H9 (cell line): ENCODE measurements at regions not wholly inside any gene's neighbourhood (a gene's known extent, or its start where the extent isn't known, plus 50 kb on each side); places are given as distances from the start of the nearest gene placed in this dataset.

Experiments used
- DNase-seq: peaks from one replicate; pipeline ENCODE4 v3.0.0-alpha.2; 2017
- H2AFZ ChIP-seq: one replicate; pipeline ENCODE4 v1.6.1; 2013; ENCODE audit warnings: mild to moderate bottlenecking, low read length, control low read depth, moderate library complexity
- H2AK5ac ChIP-seq: 2 replicates; pipeline ENCODE4 v1.6.1; 2013; ENCODE audit warnings: low read length, control low read depth, mixed read lengths; ENCODE audit not compliant: insufficient read length
- H2BK120ac ChIP-seq: one replicate; pipeline ENCODE4 v1.6.1; 2013; ENCODE audit warnings: low read depth, mild to moderate bottlenecking, low read length, control low read depth, inconsistent platforms; ENCODE audit not compliant: poor library complexity, severe bottlenecking
- H2BK12ac ChIP-seq: 2 replicates; pipeline ENCODE4 v1.6.1; 2013; ENCODE audit warnings: low read length, control low read depth, mixed read lengths, low read depth; ENCODE audit not compliant: insufficient read length
- H2BK15ac ChIP-seq: 2 replicates; pipeline ENCODE4 v1.6.1; 2013; ENCODE audit warnings: low read depth, low read length, control low read depth
- H2BK20ac ChIP-seq: one replicate; pipeline ENCODE4 v1.6.1; 2013; ENCODE audit warnings: low read depth, mild to moderate bottlenecking, low read length, control low read depth, inconsistent platforms; ENCODE audit not compliant: poor library complexity, severe bottlenecking
- H2BK5ac ChIP-seq: 2 replicates; pipeline ENCODE4 v1.6.1; 2013; ENCODE audit warnings: low read length, control low read depth, mixed read lengths; ENCODE audit not compliant: insufficient read length
- H3K14ac ChIP-seq: 2 replicates; pipeline ENCODE4 v1.6.1; 2013; ENCODE audit warnings: low read length, control low read depth; ENCODE audit not compliant: insufficient read depth
- H3K18ac ChIP-seq: 2 replicates; pipeline ENCODE4 v1.6.1; 2013; ENCODE audit warnings: low read depth, mild to moderate bottlenecking, mixed read lengths, low read length, control low read depth; ENCODE audit not compliant: insufficient read length
- H3K23ac ChIP-seq: 2 replicates; pipeline ENCODE4 v1.6.1; 2013; ENCODE audit warnings: low read length, control low read depth, mixed read lengths, low read depth; ENCODE audit not compliant: insufficient read length
- H3K23me2 ChIP-seq: 2 replicates; pipeline ENCODE4 v1.6.1; 2013; ENCODE audit warnings: low read depth, mild to moderate bottlenecking, mixed read lengths, low read length, control low read depth; ENCODE audit not compliant: insufficient read length, poor library complexity, severe bottlenecking
- H3K27ac ChIP-seq: 2 replicates; pipeline ENCODE4 v1.5.1; 2013; ENCODE audit warnings: low read length, control low read depth, mixed read lengths, low read depth; ENCODE audit not compliant: insufficient read length
- H3K27me3 ChIP-seq: 2 replicates; pipeline ENCODE4 v1.6.1; 2013; ENCODE audit warnings: low read length, control low read depth, inconsistent platforms; ENCODE audit not compliant: insufficient read depth
- H3K4ac ChIP-seq: 2 replicates; pipeline ENCODE4 v1.6.1; 2013; ENCODE audit warnings: low read depth, mild to moderate bottlenecking, control low read depth, inconsistent platforms, low read length, moderate library complexity
- H3K4me1 ChIP-seq: 2 replicates; pipeline ENCODE4 v1.6.1; 2013; ENCODE audit warnings: low read length, control low read depth, inconsistent platforms; ENCODE audit not compliant: insufficient read depth
- H3K4me2 ChIP-seq: 2 replicates; pipeline ENCODE4 v1.6.1; 2013; ENCODE audit warnings: low read length, control low read depth, mixed read lengths; ENCODE audit not compliant: insufficient read length, insufficient read depth
- H3K56ac ChIP-seq: 2 replicates; pipeline ENCODE4 v1.6.1; 2013; ENCODE audit warnings: low read depth, mild to moderate bottlenecking, mixed read lengths, low read length, control low read depth; ENCODE audit not compliant: insufficient read length
- H3K79me1 ChIP-seq: 2 replicates; pipeline ENCODE4 v1.6.1; 2013; ENCODE audit warnings: low read depth, mild to moderate bottlenecking, moderate library complexity, low read length, control low read depth, inconsistent platforms; ENCODE audit not compliant: insufficient read depth, poor library complexity, severe bottlenecking
- H3K79me2 ChIP-seq: 2 replicates; pipeline ENCODE4 v1.6.1; 2013; ENCODE audit warnings: low read length, control low read depth, inconsistent platforms; ENCODE audit not compliant: insufficient read depth
- H3K9ac ChIP-seq: 2 replicates; pipeline ENCODE4 v1.6.1; 2013; ENCODE audit warnings: low read length, control low read depth, mixed read lengths; ENCODE audit not compliant: insufficient read length; ENCODE audit errors: extremely low read depth
- H3K9me3 ChIP-seq: one replicate; pipeline ENCODE4 v1.6.1; 2013; ENCODE audit warnings: low read depth, low read length, inconsistent platforms; ENCODE audit not compliant: control insufficient read depth
- H3T11ph ChIP-seq: one replicate; pipeline ENCODE4 v1.6.1; 2013; ENCODE audit warnings: mild to moderate bottlenecking, low read length, control low read depth, inconsistent platforms
- H4K20me1 ChIP-seq: one replicate; pipeline ENCODE4 v1.6.1; 2013; ENCODE audit not compliant: control insufficient read depth, insufficient read length, insufficient read depth
- H4K5ac ChIP-seq: 2 replicates; pipeline ENCODE4 v1.6.1; 2013; ENCODE audit warnings: low read depth, mild to moderate bottlenecking, mixed read lengths, low read length, control low read depth; ENCODE audit not compliant: insufficient read length
- H4K8ac ChIP-seq: replicated peaks from 2 replicates; pipeline ENCODE4 v1.6.1; 2013; ENCODE audit warnings: low read length, control low read depth, mixed read lengths, low read depth; ENCODE audit not compliant: insufficient read length
- H4K91ac ChIP-seq: 2 replicates; pipeline ENCODE4 v1.6.1; 2013; ENCODE audit warnings: low read depth, mild to moderate bottlenecking, moderate library complexity, mixed read lengths, low read length, control low read depth; ENCODE audit not compliant: insufficient read length
- H3K27ac Mint-ChIP-seq, 3 experiments: 2 replicates in 2 of 3; 3 replicates in 1 of 3; pipeline ENCODE4 v1.8.0; 2020 to 2021; ENCODE audit warnings: mixed read lengths in 3 of 3, mild to moderate bottlenecking in 1 of 3, moderate library complexity in 1 of 3
- H3K27me3 Mint-ChIP-seq: 2 replicates; pipeline ENCODE4 v1.8.0; 2021; ENCODE audit warnings: low read depth, mild to moderate bottlenecking, moderate library complexity, mixed read lengths
- H3K36me3 Mint-ChIP-seq, 3 experiments: 2 replicates in 2 of 3; 3 replicates in 1 of 3; pipeline ENCODE4 v1.8.0; 2020 to 2021; ENCODE audit warnings: low read depth in 3 of 3, mixed read lengths in 3 of 3; ENCODE audit not compliant: insufficient read depth in 1 of 3
- H3K4me1 Mint-ChIP-seq, 2 experiments: 2 replicates each; pipeline ENCODE4 v1.8.0; 2020; ENCODE audit warnings: mixed read lengths in 2 of 2
- H3K4me3 Mint-ChIP-seq, 2 experiments: 2 replicates in 1 of 2; 3 replicates in 1 of 2; pipeline ENCODE4 v1.8.0; 2020 to 2021; ENCODE audit warnings: mild to moderate bottlenecking in 2 of 2, mixed read lengths in 2 of 2, moderate library complexity in 1 of 2
- H3K9me3 Mint-ChIP-seq, 2 experiments: 2 replicates in 1 of 2; 3 replicates in 1 of 2; pipeline ENCODE4 v1.8.0; 2020; ENCODE audit warnings: mild to moderate bottlenecking in 2 of 2, mixed read lengths in 2 of 2, moderate library complexity in 1 of 2
- WGBS: extraction: QIAGEN DNeasy Blood & Tissue Kit; methylation state at CpG from one replicate; pipeline ENCODE4 v1.1.7; 2013; ENCODE audit warnings: missing lambda C conversion rate, low lambda C conversion rate, mixed read lengths; ENCODE audit not compliant: insufficient read length; ENCODE audit errors: extremely low coverage; 5-methylcytosine and 5-hydroxymethylcytosine counted together
- TF ChIP-seq, protein P1 (sequence below): fragments of 200-600 bp; sonication (generic); conservative IDR thresholded peaks from 3 replicates; pipeline ENCODE4 v1.8.0; 2021; ENCODE audit warnings: antibody characterized with exemption, mild to moderate bottlenecking

DNA sequence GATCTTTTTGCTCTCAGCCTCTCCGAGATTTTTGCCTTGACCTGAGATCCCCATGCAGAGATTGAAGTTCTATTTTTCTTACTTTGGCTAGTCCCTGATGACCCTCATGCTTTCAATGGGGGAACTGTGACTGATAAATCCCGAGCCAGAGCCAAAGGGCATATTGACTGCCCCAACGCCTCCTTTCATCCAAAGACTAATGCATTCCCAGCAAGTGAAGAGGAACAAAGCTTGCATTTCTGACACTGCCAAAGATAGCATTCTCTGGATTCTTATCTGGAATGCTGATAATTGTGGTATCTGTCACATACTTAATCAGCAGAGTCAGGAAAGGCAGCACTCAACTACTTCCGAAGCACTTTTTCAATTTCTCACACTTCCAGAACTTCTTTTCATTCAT, 152.3 kb upstream of the EGLN3 start:
- TF ChIP-seq, protein P1, sequence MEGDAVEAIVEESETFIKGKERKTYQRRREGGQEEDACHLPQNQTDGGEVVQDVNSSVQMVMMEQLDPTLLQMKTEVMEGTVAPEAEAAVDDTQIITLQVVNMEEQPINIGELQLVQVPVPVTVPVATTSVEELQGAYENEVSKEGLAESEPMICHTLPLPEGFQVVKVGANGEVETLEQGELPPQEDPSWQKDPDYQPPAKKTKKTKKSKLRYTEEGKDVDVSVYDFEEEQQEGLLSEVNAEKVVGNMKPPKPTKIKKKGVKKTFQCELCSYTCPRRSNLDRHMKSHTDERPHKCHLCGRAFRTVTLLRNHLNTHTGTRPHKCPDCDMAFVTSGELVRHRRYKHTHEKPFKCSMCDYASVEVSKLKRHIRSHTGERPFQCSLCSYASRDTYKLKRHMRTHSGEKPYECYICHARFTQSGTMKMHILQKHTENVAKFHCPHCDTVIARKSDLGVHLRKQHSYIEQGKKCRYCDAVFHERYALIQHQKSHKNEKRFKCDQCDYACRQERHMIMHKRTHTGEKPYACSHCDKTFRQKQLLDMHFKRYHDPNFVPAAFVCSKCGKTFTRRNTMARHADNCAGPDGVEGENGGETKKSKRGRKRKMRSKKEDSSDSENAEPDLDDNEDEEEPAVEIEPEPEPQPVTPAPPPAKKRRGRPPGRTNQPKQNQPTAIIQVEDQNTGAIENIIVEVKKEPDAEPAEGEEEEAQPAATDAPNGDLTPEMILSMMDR = no peak
- no peaks in the 10 kb centered on the region for H3K27me3 Mint-ChIP-seq
- Histone ChIP-seq H3K4me1 (no peaks in the 10 kb centered on the region; the same call in 1 of the 2 replicates), H3K9ac (no peak overlapping the region), H4K20me1 (no peaks in the 10 kb centered on the region), H2AFZ (no peak overlapping the region), H3K4ac (no peak overlapping the region), H3K18ac (no peak overlapping the region), H3K4me2 (no peak overlapping the region), H4K91ac (no peak overlapping the region), H3K27me3 (no peaks in the 10 kb centered on the region), H4K5ac (no peak overlapping the region), H2BK120ac (no peak overlapping the region), H2BK15ac (no peak overlapping the region), H3K56ac (no peak overlapping the region), H3K79me1 (no peaks in the 10 kb centered on the region), H2AK5ac (no peak overlapping the region), H2BK5ac (no peak overlapping the region), H4K8ac (no peak overlapping the region), H2BK20ac (no peak overlapping the region), H3K27ac (no peak overlapping the region), H3K23me2 (no peaks in the 10 kb centered on the region), H3K14ac (no peak overlapping the region), H3K79me2 (no peaks in the 10 kb centered on the region), H3K23ac (no peak overlapping the region), H3T11ph (no peak overlapping the region), H3K9me3 (no peaks in the 10 kb centered on the region), H2BK12ac (no peak overlapping the region)
- H3K4me3 Mint-ChIP-seq = no peak overlapping the region
- no peak for DNase-seq
- peaks cover 6 to 7% of the 10 kb centered on the region in 2 experiments for H3K4me1 Mint-ChIP-seq
- H3K9me3 Mint-ChIP-seq = no peaks in the 10 kb centered on the region
- no peak overlapping the region for H3K27ac Mint-ChIP-seq
- H3K36me3 Mint-ChIP-seq = no peaks in the 10 kb centered on the region
- WGBS = 100% methylated on average over 1 of the region's 4 CpGs
